GM12878 (cell line): ENCODE measurements at regions not wholly inside any gene's neighbourhood (a gene's known extent, or its start where the extent isn't known, plus 50 kb on each side); places are given as distances from the start of the nearest gene placed in this dataset.

Source experiments
- ATAC-seq: fragments of 200-7000 bp; cut with Tn5 transposase; 3 replicates; pipeline ENCODE4 v1.9.1; 2020; ENCODE audit warnings: mild to moderate bottlenecking, moderate library complexity
- BruUV-seq: library from RNA; stranded (reverse); fragments of 400-500 nt; replicated peaks from 2 replicates; lab custom pipeline; 2021; lab: Mats Ljungman, UMichigan
- CTCF ChIA-PET: fragments of 300-600 bp; sonication (Branson Sonifier 250); formaldehyde crosslinking; extraction: SDS; loops from one replicate; lab custom pipeline; 2021; ENCODE audit warnings: inconsistent platforms; lab: Yijun Ruan, JAX
- POLR2A ChIA-PET: fragments of 350-600 bp; formaldehyde crosslinking; extraction: SDS; loops from one replicate; lab custom pipeline; 2021; ENCODE audit warnings: inconsistent platforms; lab: Charles Lee
- RAD21 ChIA-PET: fragments of 300-600 bp; sonication (Branson Sonifier 250); formaldehyde crosslinking; loops from one replicate; lab custom pipeline; 2023; ENCODE audit warnings: antibody characterized with exemption; ENCODE audit not compliant: unreplicated experiment; lab: Charles Lee
- SMC1A ChIA-PET: fragments of 300-600 bp; sonication (Branson Sonifier 250); formaldehyde crosslinking; loops from one replicate; lab custom pipeline; 2023; ENCODE audit not compliant: unreplicated experiment, uncharacterized antibody; lab: Charles Lee
- DNase-seq: peaks from one replicate; pipeline ENCODE4 v3.0.0-alpha.2; 2011; ENCODE audit warnings: low read depth, low spot score
- FAIRE-seq: peaks from 3 replicates; lab custom pipeline; 2011; peaks lifted over from hg19 to GRCh38; lab: Jason Lieb, UNC
- H2AFZ ChIP-seq: 2 replicates; pipeline ENCODE4 v1.6.0; 2011; ENCODE audit warnings: low read depth, low read length, control low read depth; ENCODE audit not compliant: control insufficient read depth
- H3K27ac ChIP-seq: 2 replicates; pipeline ENCODE4 v1.5.1; 2011; ENCODE audit warnings: control low read depth; ENCODE audit not compliant: control insufficient read depth, insufficient read depth
- H3K27me3 ChIP-seq, 2 experiments: replicated peaks in 1 of 2; 2 replicates each; pipeline versions ENCODE4 v1.6.0 to v1.6.1; 2011; ENCODE audit warnings: low read length in 1 of 2; ENCODE audit not compliant: control insufficient read depth in 2 of 2, insufficient read depth in 2 of 2
- H3K36me3 ChIP-seq, 2 experiments: 2 replicates each; pipeline ENCODE4 v1.5.1; 2011; ENCODE audit warnings: low read length in 1 of 2; ENCODE audit not compliant: control insufficient read depth in 2 of 2, insufficient read depth in 2 of 2
- H3K4me1 ChIP-seq: 2 replicates; pipeline ENCODE4 v1.6.1; 2011; ENCODE audit warnings: mild to moderate bottlenecking, low read length, moderate library complexity, mixed read lengths; ENCODE audit not compliant: control insufficient read depth, insufficient read depth
- H3K4me2 ChIP-seq: 2 replicates; pipeline ENCODE4 v1.6.0; 2011; ENCODE audit warnings: control low read depth; ENCODE audit not compliant: control insufficient read depth, insufficient read depth
- H3K4me3 ChIP-seq: fragments of 200-600 bp; sonication (generic); 2 replicates; pipeline ENCODE4 v1.5.1; 2016
- H3K79me2 ChIP-seq: 2 replicates; pipeline ENCODE4 v1.6.0; 2011; ENCODE audit warnings: low read length; ENCODE audit not compliant: control insufficient read depth, insufficient read depth
- H3K9ac ChIP-seq: 2 replicates; pipeline ENCODE4 v1.8.0; 2011; ENCODE audit warnings: low read length, control low read depth, mixed read lengths; ENCODE audit not compliant: control insufficient read depth, insufficient read depth
- H3K9me3 ChIP-seq: replicated peaks from 3 replicates; pipeline ENCODE4 v1.5.1; 2011; ENCODE audit warnings: mild to moderate bottlenecking, low read length; ENCODE audit not compliant: control insufficient read depth, insufficient read depth
- H4K20me1 ChIP-seq: 2 replicates; pipeline ENCODE4 v1.6.0; 2011; ENCODE audit not compliant: control insufficient read depth, insufficient read depth
- JUNB ChIP-seq: IDR thresholded peaks from 2 replicates; pipeline ENCODE4 v1.6.1; 2016; ENCODE audit warnings: antibody characterized with exemption, mild to moderate bottlenecking
- SIX5 ChIP-seq: IDR thresholded peaks from 2 replicates; pipeline ENCODE4 v1.6.1; 2011; ENCODE audit warnings: mild to moderate bottlenecking, low read depth, low read length, moderate library complexity; ENCODE audit not compliant: severe bottlenecking
- WRNIP1 ChIP-seq: IDR thresholded peaks from 2 replicates; pipeline ENCODE4 v1.6.1; 2011; ENCODE audit warnings: low read depth, low read length, improper control_type of control experiment, borderline replicate concordance
- ZBED1 ChIP-seq: IDR thresholded peaks from 2 replicates; pipeline ENCODE4 v1.6.1; 2016; ENCODE audit warnings: borderline replicate concordance
- ZNF592 ChIP-seq: fragments of 450-650 bp; IDR thresholded peaks from 2 replicates; pipeline ENCODE4 v1.6.1; 2017; ENCODE audit warnings: mild to moderate bottlenecking, moderate library complexity
- WGBS: methylation state at CpG from one replicate; pipeline ENCODE4 v1.1.6; 2016; ENCODE audit warnings: low lambda C conversion rate; ENCODE audit not compliant: insufficient replicate concordance, insufficient coverage; ENCODE audit errors: missing lambda C conversion rate; 5-methylcytosine and 5-hydroxymethylcytosine counted together
- in situ Hi-C: fragments of 300-500 bp; cut with MboI; formaldehyde crosslinking; loops from 9 replicates; pipeline ENCODE4 v1.14.3; 2018; ENCODE audit warnings: mixed read lengths
- intact Hi-C: fragments of 100-400 bp; cut with micrococcal nuclease; formaldehyde crosslinking; loops from one replicate; pipeline ENCODE4 v1.14.2; 2022; ENCODE audit not compliant: unreplicated experiment

- intact Hi-C loops (no loop called here), in situ Hi-C loops (no loop called here)
- WGBS: 85% methylated on average over 2 of the region's 2 CpGs
- DNase-seq: no peak
- ChIA-PET POLR2A (interaction anchor here (0.6 to 1.3 kb wide), 2 partner anchors 11 to 13 kb away, joined by 3 to 4 read pairs; no protein-coding TSS in a partner anchor), SMC1A (interaction anchor here (1.0 to 2.5 kb wide), 2 partner anchors 10 to 11 kb away, joined by 3 to 8 read pairs; no protein-coding TSS in a partner anchor), CTCF (interaction anchor here (0.6 kb wide), 1 partner anchor 399 kb away, joined by 4 read pairs; no protein-coding TSS in a partner anchor), RAD21 (no interaction called here)
- no peaks in the 10 kb centered on the region for H3K36me3 ChIP-seq
- no peak overlapping the region for H3K4me3 ChIP-seq
- no peak overlapping the region for H3K9ac ChIP-seq
- no TSS peak for BruUV-seq
- H2AFZ ChIP-seq: no peak overlapping the region
- H3K4me1 ChIP-seq: no peaks in the 10 kb centered on the region
- FAIRE-seq: no peak
- H4K20me1 ChIP-seq: no peaks in the 10 kb centered on the region
- H3K27ac ChIP-seq: no peak overlapping the region
- no peaks in the 10 kb centered on the region for H3K79me2 ChIP-seq
- no peaks in the 10 kb centered on the region; a peak in 1 of 4 replicates for H3K27me3 ChIP-seq
- ATAC-seq: no peak
- no peak overlapping the region for H3K4me2 ChIP-seq
- TF ChIP-seq ZNF592 (no peak), WRNIP1 (no peak), SIX5 (no peak), ZBED1 (no peak), JUNB (no peak)
- no peaks in the 10 kb centered on the region for H3K9me3 ChIP-seq
Observed at GRCh38 chr3:18236726-18237125, 188.4 kb downstream of the SATB1 start.
